A673 (cell line): ENCODE measurements at regions not wholly inside any gene's neighbourhood (a gene's known extent, or its start where the extent isn't known, plus 50 kb on each side); places are given as distances from the start of the nearest gene placed in this dataset.

Experiments
- BruUV-seq: library from RNA; stranded (reverse); fragments of 400-500 nt; replicated peaks from 2 replicates; lab custom pipeline; 2021; lab: Mats Ljungman, UMichigan
- CTCF ChIA-PET: fragments of 300-600 bp; sonication (Branson Sonifier 250); formaldehyde crosslinking; loops from one replicate; lab custom pipeline; 2022; ENCODE audit warnings: antibody characterized with exemption; lab: Charles Lee
- POLR2A ChIA-PET: fragments of 300-600 bp; sonication (Branson Sonifier 250); formaldehyde crosslinking; loops from one replicate; lab custom pipeline; 2022; ENCODE audit warnings: antibody characterized with exemption; ENCODE audit not compliant: low non-redundant PET; lab: Charles Lee
- DNase-seq: peaks from one replicate; pipeline ENCODE4 v3.0.0-alpha.2; 2015; ENCODE audit warnings: low spot score
- H3K27ac ChIP-seq: fragments of 200-600 bp; sonication (generic); 2 replicates; pipeline ENCODE4 v1.5.1; 2016; ENCODE audit warnings: mixed run types, low read depth, mild to moderate bottlenecking, mixed read lengths, antibody characterized with exemption, low read length; ENCODE audit not compliant: poor library complexity, severe bottlenecking
- H3K27me3 ChIP-seq: fragments of 200-600 bp; sonication (generic); replicated peaks from 2 replicates; pipeline ENCODE4 v1.6.1; 2017; ENCODE audit warnings: mixed run types, low read depth, mild to moderate bottlenecking, mixed read lengths, antibody characterized with exemption, low read length; ENCODE audit not compliant: insufficient read depth, poor library complexity
- H3K36me3 ChIP-seq: fragments of 200-600 bp; sonication (generic); 2 replicates; pipeline ENCODE4 v1.6.1; 2016; ENCODE audit warnings: mixed run types, mild to moderate bottlenecking, mixed read lengths, antibody characterized with exemption, low read length; ENCODE audit not compliant: insufficient read depth, poor library complexity, severe bottlenecking
- H3K4me1 ChIP-seq: fragments of 200-600 bp; sonication (generic); 2 replicates; pipeline ENCODE4 v1.6.1; 2017; ENCODE audit warnings: mixed run types, mild to moderate bottlenecking, mixed read lengths, antibody characterized with exemption, low read length; ENCODE audit not compliant: insufficient read depth, poor library complexity, severe bottlenecking
- H3K4me3 ChIP-seq: fragments of 200-600 bp; sonication (generic); 2 replicates; pipeline ENCODE4 v1.5.1; 2016; ENCODE audit warnings: low read depth, mixed run types, mild to moderate bottlenecking, mixed read lengths, low read length; ENCODE audit not compliant: poor library complexity, severe bottlenecking
- H3K9me3 ChIP-seq: fragments of 200-600 bp; sonication (generic); 2 replicates; pipeline ENCODE4 v1.6.1; 2016; ENCODE audit warnings: mixed run types, low read depth, mild to moderate bottlenecking, mixed read lengths, antibody characterized with exemption, low read length; ENCODE audit not compliant: poor library complexity, severe bottlenecking
- EZH2 ChIP-seq: fragments of 200-600 bp; sonication (generic); IDR thresholded peaks from 2 replicates; pipeline ENCODE4 v1.6.1; 2017; ENCODE audit warnings: borderline replicate concordance, low read depth, mild to moderate bottlenecking, mixed read lengths, antibody characterized with exemption, low read length; ENCODE audit not compliant: poor library complexity, severe bottlenecking
- intact Hi-C: fragments of 100-400 bp; cut with micrococcal nuclease; formaldehyde crosslinking; loops from one replicate; pipeline ENCODE4 v1.10.0; 2022; ENCODE audit not compliant: unreplicated experiment
- TF ChIP-seq, protein P1 (sequence below): fragments of 300-800, 200-600 bp; sonication (generic); conservative IDR thresholded peaks from 2 replicates; pipeline ENCODE4 v1.5.1; 2017; ENCODE audit warnings: low read depth, mild to moderate bottlenecking, antibody characterized with exemption, low read length, moderate library complexity, mixed read lengths

DNA sequence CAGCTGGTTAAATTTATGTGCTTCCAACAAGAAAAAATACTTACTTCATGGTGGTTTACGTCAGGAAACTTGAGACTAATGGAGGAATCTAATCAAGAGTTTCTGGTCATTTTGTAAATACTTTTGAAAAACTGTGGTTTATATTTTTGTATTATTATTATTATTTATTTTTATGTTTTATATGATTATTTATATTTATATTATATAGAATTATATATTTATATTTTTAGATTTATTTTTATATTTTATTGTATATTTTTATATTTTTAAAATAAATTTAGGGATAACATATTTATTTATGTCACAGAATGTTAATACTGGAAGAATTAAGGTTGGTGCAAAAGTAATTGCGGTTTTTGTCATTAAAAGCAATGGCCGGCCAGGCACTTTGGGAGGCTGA lies 474.5 kb upstream of the DDX18 start:
- BruUV-seq, result no TSS peak
- Histone ChIP-seq H3K4me3 (no peak overlapping the region), H3K27ac (no peak overlapping the region), H3K36me3 (no peaks in the 10 kb centered on the region), H3K4me1 (no peaks in the 10 kb centered on the region), H3K27me3 (no peaks in the 10 kb centered on the region), H3K9me3 (no peaks in the 10 kb centered on the region)
- intact Hi-C loops, result no loop called here
- ChIA-PET POLR2A (no interaction called here), CTCF (no interaction called here)
- DNase-seq, result no peak
- TF ChIP-seq, protein P1, sequence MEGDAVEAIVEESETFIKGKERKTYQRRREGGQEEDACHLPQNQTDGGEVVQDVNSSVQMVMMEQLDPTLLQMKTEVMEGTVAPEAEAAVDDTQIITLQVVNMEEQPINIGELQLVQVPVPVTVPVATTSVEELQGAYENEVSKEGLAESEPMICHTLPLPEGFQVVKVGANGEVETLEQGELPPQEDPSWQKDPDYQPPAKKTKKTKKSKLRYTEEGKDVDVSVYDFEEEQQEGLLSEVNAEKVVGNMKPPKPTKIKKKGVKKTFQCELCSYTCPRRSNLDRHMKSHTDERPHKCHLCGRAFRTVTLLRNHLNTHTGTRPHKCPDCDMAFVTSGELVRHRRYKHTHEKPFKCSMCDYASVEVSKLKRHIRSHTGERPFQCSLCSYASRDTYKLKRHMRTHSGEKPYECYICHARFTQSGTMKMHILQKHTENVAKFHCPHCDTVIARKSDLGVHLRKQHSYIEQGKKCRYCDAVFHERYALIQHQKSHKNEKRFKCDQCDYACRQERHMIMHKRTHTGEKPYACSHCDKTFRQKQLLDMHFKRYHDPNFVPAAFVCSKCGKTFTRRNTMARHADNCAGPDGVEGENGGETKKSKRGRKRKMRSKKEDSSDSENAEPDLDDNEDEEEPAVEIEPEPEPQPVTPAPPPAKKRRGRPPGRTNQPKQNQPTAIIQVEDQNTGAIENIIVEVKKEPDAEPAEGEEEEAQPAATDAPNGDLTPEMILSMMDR, result no peak
- no peak for TF ChIP-seq EZH2

DNA sequence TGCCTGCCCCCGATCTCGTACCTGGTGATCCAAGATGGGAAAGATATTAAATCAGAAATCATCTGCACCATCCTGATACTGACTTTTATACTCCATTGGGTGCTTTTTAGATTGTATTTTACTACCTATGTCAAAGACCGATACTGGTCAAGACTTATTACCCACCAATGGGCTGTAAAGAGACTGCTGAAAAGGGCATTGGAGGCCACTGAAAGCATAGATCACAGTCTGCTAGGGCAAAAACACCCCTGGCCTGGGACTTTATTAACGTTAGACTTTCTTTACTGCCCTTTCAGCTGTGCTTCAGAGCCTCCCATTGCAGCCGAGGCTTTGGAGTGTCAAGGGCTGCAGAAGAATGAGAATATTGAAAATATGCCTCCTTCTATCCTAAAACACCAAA lies 472.8 kb upstream of the DDX18 start:
- Histone ChIP-seq H3K27ac (no peak overlapping the region), H3K9me3 (no peaks in the 10 kb centered on the region), H3K27me3 (no peaks in the 10 kb centered on the region), H3K4me1 (no peaks in the 10 kb centered on the region), H3K36me3 (no peaks in the 10 kb centered on the region), H3K4me3 (no peak overlapping the region)
- CTCF ChIA-PET, result no interaction called here
- BruUV-seq, result no TSS peak
- POLR2A ChIA-PET, result no interaction called here
- no peak for DNase-seq
- intact Hi-C loops, result no loop called here
- TF ChIP-seq, protein P1, result no peak
- no peak for TF ChIP-seq EZH2

DNA sequence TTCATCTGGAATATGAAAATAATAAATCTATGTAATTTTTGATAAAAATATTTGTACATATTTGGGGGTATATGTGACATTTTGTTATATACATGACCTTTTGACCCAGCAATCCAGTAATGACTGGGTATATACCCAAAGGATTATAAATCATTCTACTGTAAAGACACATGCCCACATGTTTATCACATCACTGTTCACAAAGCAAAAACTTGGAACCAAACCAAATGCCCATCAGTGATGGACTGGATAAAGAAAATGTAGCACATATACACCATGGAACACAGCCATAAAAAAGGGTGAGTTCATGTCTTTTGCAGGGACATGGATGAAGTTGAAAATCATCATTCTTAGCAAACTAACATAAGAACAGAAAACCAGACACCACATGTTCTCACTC lies 472.1 kb upstream of the DDX18 start:
- no peak for TF ChIP-seq EZH2
- TF ChIP-seq, protein P1, result no peak
- no peak for DNase-seq
- Histone ChIP-seq H3K9me3 (no peaks in the 10 kb centered on the region), H3K27ac (no peak overlapping the region), H3K27me3 (no peaks in the 10 kb centered on the region), H3K4me1 (no peaks in the 10 kb centered on the region), H3K36me3 (no peaks in the 10 kb centered on the region), H3K4me3 (no peak overlapping the region)
- ChIA-PET POLR2A (no interaction called here), CTCF (no interaction called here)
- intact Hi-C loops, result no loop called here
- no TSS peak for BruUV-seq
